Endothelial cell of umbilical vein (primary cell): ENCODE measurements at regions not wholly inside any gene's neighbourhood (a gene's known extent, or its start where the extent isn't known, plus 50 kb on each side); places are given as distances from the start of the nearest gene placed in this dataset.

Source experiments
- EZH2 ChIP-seq: IDR thresholded peaks from 2 replicates; pipeline ENCODE4 v1.6.1; 2012; ENCODE audit warnings: borderline replicate concordance, low read depth, mild to moderate bottlenecking, moderate library complexity, low read length, inconsistent platforms; ENCODE audit not compliant: severe bottlenecking
- GATA2 ChIP-seq: IDR thresholded peaks from 2 replicates; pipeline ENCODE4 v1.7.0; 2011; ENCODE audit warnings: low read depth, mild to moderate bottlenecking, moderate library complexity, mixed read lengths, low read length; ENCODE audit not compliant: insufficient read length, insufficient read depth
- MYC ChIP-seq: IDR thresholded peaks from one replicate; pipeline ENCODE4 v1.6.1; 2011; ENCODE audit warnings: mild to moderate bottlenecking, low read depth, low read length
- POLR2A ChIP-seq: IDR thresholded peaks from 2 replicates; pipeline ENCODE4 v1.6.1; 2012; ENCODE audit warnings: low read depth, mild to moderate bottlenecking, control low read depth, low read length
- TF ChIP-seq, protein P1 (sequence below), 2 donors: IDR thresholded peaks; 1 replicate in 1 of 2; 2 replicates in 1 of 2; pipeline ENCODE4 v1.5.1; 2011; ENCODE audit warnings: low read length in 2 of 2, mild to moderate bottlenecking in 2 of 2, moderate library complexity in 2 of 2, control low read depth in 1 of 2, inconsistent platforms in 1 of 2, low read depth in 1 of 2; ENCODE audit not compliant: insufficient read depth in 1 of 2; ENCODE audit errors: extremely low read depth in 1 of 2
- TF ChIP-seq, protein P2 (sequence below): IDR thresholded peaks from 2 replicates; pipeline ENCODE4 v1.6.1; 2011; ENCODE audit not compliant: insufficient read depth, insufficient read length

DNA sequence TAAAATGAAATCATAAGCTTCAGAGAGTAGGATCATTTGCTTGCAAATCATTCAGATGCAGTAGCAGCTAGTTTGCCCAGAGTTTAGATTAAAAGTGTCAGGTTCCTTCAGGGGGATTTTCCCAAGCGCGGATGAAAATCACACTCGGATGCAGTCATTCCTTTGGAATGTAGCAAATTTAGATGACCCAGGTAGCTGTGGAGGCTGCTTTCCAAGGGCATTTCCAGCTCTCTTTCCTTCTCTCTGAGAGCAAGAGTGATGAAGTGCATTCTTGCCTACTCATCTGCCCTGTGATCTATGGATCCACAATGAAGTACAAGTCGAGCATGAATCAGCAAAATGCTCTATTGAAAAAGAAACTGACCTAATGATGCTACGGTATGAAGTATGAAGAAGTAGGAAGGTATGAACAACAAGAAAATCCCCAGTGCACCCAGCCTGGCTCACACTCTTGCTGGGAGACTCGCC lies 200.2 kb downstream of the PLK2 start:
- TF ChIP-seq, protein P1, sequence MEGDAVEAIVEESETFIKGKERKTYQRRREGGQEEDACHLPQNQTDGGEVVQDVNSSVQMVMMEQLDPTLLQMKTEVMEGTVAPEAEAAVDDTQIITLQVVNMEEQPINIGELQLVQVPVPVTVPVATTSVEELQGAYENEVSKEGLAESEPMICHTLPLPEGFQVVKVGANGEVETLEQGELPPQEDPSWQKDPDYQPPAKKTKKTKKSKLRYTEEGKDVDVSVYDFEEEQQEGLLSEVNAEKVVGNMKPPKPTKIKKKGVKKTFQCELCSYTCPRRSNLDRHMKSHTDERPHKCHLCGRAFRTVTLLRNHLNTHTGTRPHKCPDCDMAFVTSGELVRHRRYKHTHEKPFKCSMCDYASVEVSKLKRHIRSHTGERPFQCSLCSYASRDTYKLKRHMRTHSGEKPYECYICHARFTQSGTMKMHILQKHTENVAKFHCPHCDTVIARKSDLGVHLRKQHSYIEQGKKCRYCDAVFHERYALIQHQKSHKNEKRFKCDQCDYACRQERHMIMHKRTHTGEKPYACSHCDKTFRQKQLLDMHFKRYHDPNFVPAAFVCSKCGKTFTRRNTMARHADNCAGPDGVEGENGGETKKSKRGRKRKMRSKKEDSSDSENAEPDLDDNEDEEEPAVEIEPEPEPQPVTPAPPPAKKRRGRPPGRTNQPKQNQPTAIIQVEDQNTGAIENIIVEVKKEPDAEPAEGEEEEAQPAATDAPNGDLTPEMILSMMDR (IDR thresholded peaks at IDR 0.05; ENCODE audit: extremely low read depth in 1 of 2, insufficient read depth in 1 of 2, low read depth in 1 of 2, low read length in 2 of 2), result no peak
- TF ChIP-seq, protein P2, sequence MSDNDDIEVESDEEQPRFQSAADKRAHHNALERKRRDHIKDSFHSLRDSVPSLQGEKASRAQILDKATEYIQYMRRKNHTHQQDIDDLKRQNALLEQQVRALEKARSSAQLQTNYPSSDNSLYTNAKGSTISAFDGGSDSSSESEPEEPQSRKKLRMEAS, result no peak
- TF ChIP-seq POLR2A (peak; percentile 42), EZH2 (no peak), MYC (no peak), GATA2 (peak; percentile 8)
